Dermis blood vessel endothelial cell (primary cell): ENCODE measurements at regions not wholly inside any gene's neighbourhood (a gene's known extent, or its start where the extent isn't known, plus 50 kb on each side); places are given as distances from the start of the nearest gene placed in this dataset.

ENCODE experiments used
- DNase-seq: peaks from one replicate; pipeline ENCODE4 v3.0.0; 2010

DNA sequence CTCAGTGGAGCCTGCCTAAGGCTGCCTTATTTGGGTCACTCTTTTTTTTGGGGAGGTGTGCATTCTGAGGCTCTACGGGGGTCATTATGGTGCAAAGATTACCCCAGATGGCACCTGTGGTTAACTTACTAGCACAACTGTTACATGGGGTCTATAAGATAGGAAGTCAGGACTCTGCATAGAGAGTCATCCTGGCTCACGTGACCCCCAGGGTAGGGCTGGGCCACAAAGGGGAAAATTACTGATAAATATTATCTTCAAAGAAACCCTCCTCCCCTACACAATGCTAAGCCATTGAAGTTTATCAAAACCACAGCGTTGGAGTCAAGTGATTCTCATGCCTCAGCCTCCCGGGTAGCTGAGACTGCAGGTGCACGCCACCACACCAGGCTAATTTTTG, 397.1 kb downstream of the MN1 start:
- no peak for DNase-seq

GRCh38 chr22:27405672-27406388, 395.7 kb downstream of the MN1 start:
- peak; percentile 80 for DNase-seq

- DNase-seq = peak; percentile 22
These were observed 395.1 kb downstream of the MN1 start for GRCh38 chr22:27406389-27406861.

DNA sequence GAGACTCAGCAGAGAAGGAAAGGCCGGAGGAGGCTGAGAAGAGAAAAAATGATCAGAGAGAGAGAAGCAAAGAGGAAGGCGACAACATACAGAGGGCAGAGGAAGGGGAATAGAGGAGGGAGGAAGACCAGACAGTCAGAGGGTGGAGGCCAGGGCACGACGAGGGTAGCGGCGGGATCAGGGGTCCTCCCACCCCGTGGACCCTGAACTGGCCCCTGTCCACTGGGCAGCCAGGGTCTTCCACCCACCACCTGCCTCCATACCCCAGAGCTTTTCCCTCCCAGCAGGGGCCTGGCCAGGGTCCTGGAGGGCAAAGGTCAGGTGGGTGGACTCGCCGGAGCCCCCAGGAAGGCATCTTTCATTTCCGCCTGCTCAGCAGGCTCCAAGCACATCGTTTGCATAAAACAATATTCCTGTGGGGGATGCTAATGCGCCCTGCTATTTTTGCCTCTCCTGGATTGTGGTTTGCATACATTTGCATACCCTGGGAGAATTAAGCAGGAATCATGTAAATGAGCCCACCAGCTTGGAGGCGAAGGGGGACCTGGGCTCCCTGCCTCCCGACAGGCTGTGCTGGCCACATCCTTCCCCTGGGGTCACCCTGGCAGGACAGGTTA, 394.1 kb downstream of the MN1 start:
- no peak for DNase-seq

GRCh38 chr22:27408068-27408467, 393.5 kb downstream of the MN1 start:
- no peak for DNase-seq

DNA sequence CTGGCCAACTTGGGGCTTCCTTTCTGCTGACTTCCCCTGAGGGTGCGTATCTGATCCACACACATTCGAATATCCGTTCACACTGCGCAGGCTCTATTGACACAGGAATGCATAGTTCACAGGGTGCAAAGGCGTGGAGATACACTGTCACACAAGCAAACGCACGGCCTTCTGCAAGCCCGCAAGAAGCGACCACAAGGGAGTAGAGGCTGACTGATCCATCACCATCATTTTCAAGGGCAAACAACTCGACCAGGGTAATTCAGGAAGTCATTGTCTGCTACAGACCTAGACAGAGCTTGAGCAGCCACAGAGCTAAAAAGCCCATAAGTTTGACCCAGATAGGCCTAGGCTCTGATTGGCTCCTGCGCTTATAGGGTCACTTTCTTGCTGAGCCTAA, 392.3 kb downstream of the MN1 start:
- DNase-seq = no peak

- no peak for DNase-seq
These were observed 388.6 kb downstream of the MN1 start for GRCh38 chr22:27412866-27413445.

GRCh38 chr22:27413702-27414101, 387.9 kb downstream of the MN1 start:
- no peak for DNase-seq

DNA sequence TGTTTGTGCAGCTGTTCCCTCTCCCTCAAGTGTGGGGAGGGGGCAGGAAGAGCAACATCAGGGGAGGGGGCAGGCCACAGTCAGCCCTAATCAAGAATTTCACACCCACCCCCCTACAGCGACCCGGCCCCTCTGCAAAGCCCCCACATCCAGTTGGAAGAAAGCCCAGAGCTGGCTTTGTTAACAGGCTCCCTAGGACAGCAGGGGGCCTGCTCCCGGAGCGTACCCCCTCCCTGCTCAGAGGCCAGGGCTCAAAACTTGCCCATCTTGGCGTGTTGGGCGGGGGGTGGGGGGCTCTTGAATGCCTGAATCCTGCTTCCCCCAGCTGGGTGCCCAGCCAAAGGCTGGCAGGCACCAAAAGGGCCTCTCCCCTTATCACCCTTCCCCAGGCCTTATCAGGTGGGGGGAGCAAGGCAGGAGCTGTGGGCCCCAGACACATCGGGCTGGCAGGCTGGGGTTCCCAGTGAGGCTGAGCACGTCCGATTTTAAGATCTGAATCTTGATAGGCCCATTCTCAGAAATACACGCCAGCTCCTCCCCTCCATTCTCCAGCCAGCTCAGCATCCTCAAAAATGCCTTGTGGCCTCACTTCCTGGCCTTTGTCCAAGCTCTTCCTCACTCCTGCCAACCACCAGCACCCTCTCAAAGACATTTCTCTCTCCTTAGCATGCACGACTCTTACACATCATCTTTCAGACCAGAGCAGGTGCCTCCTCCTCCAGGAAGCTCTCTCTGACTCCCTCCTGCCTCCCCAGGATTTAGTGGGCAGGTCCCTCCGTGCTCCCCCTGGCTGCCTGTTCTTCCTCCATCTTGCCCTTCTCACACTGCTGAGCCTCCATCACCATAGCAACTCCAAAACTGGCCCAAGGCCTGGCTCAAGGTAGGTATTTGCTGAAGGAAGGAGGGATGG, 384.8 kb downstream of the MN1 start:
- peak; percentile 74 for DNase-seq

DNA sequence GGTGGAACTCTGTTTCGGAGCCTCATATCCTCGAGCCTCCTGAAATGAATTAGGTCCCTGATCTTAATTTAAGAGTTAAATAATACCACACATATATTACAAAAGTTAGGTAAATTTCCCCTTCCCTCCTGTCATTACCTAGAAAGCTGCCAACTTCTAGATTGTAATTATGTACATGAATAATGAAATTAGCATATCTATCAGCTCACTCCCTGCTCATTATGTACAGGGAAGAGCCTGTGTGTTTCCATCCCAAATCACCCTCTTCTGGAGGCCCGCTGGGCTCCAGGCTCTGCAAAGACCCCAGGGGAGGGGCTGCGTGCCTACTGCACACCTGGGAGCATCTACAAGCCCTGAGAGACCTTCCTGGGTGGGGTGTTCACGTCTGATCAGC, 384.1 kb downstream of the MN1 start:
- DNase-seq = no peak

DNA sequence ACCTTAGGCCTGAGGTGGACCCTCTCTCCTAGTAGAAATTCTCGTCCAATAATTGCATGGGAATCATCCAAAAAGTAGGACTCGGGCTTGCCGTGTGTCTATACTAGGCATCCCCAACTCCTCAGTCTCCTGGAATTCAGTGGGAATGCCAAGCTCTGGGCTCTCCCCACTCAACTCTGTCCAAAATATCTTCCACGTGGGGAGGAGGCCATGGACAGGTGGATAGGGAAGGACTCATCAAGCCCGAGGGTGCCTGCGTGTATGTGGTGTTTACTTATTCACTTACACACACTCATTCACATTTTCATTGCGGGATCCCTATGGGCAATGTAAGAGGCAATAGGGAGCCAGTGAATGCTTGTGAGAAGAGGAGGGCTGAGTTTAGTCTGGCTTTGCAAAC, 383.3 kb downstream of the MN1 start:
- no peak for DNase-seq

DNA sequence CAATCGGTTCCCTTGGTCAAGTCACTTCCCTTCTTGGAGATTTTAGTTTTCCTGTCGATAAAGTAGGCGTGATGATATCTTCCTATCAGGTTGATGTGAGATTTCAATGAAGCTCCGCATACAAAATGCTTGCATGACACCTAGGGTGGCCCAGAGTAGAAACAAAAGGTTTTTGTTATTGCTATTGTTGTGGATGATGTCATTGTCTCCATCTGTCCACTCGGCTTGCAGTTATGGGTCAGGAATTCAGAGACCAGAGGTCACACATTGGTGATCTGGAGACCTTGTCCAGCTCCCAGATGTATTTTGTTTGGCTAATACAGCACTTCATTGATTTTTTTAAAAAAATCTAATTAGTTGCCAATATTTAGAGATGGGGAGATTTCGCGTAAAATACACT, 382.1 kb downstream of the MN1 start:
- peak; percentile 87 for DNase-seq

- DNase-seq = peak; percentile 42
These were observed 381.2 kb downstream of the MN1 start for GRCh38 chr22:27420195-27420816.

GRCh38 chr22:27420817-27421361, 380.7 kb downstream of the MN1 start:
- peak; percentile 97 for DNase-seq

- DNase-seq = no peak
These were observed 379.1 kb downstream of the MN1 start for GRCh38 chr22:27422442-27422841.

DNA sequence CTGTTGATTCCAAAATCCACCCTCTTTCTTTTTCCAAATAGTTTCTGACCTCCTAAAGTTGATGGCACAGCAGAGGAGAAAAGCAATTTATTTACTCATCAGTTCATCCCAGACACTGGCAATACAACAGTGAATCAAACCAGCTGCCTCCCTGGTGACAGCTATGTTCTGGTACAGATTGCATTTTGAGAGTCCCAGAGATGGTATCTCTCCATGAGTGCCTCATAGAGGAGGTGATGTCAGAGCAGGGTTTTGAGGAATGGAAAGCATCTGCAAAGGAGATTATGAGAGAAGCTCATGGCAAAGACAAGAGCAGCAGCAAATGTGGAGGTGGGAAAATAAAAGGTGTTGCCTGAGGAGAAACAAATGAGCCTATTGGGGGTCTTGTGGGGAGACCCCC, 377.2 kb downstream of the MN1 start:
- no peak for DNase-seq

- no peak for DNase-seq
These were observed 372.1 kb downstream of the MN1 start for GRCh38 chr22:27429476-27429875.

DNA sequence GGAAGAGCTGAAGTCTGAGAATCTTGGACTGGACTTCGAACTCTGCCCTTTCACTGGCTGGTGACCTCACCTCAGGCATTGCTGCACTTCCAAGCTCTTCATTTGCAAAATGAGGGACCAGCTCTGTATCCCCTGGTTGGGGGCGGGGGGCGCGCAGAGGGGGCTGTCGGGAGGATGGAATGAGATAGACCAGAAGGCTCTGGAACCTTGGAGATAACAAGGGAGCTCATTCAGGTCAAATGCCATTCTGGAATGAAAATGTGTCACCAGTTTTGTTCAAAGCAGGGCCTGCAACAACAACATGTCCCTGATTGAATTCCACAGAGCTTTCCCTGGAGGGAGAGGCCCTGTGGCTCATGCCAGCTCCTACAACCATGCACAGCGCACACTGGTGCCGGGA, 370.5 kb downstream of the MN1 start:
- no peak for DNase-seq

DNA sequence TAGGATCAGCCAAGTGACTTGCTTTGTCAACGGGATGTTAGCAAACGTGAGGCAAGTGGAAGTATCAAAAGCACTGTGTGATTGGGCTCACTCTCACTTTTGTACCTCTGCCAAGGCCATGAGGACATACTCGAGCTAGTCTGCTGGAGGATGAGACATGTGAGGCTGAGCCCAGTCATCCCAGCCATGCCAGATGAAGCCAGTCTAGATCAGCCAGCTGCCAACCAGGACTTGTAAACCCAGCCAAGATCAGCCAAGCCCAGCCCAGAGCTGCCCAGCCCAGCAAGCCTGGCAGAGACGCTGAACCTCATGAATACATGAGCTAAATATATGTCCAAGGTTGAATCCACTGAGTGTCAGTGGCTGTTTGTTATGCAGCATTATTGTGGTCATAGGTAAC, 369.7 kb downstream of the MN1 start:
- DNase-seq = no peak

- DNase-seq = no peak
These were observed 368.5 kb downstream of the MN1 start for GRCh38 chr22:27433099-27433498.

DNA sequence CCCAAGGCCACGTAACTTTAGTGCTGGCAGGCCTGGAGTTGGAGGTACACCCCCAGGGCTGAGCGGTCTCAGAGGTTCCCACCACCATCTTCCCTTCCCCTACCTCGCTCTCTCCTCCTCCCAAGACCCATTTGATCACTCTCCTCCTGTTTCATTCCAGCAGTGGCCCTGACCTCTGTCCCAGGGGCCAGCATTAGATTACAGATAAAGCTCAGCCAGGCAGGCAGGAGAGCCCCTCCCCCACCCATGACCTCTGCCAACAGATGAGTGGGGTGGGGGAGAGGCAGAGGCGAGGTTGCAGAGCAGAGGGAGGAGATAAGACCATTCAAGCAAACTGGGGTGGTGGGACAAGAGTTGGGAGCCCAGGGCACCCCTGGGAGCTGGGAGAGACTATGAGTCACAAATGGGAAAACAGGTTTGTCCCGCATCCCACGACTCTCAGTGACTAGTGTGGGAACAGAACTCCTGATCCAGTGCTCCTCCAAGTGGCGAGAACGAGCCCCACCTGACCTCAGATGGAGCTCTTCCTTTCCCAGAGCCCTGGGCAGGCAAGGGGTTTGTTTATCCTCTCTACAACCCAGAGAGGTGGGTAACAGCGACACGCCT, 367.9 kb downstream of the MN1 start:
- DNase-seq = peak; percentile 25

DNA sequence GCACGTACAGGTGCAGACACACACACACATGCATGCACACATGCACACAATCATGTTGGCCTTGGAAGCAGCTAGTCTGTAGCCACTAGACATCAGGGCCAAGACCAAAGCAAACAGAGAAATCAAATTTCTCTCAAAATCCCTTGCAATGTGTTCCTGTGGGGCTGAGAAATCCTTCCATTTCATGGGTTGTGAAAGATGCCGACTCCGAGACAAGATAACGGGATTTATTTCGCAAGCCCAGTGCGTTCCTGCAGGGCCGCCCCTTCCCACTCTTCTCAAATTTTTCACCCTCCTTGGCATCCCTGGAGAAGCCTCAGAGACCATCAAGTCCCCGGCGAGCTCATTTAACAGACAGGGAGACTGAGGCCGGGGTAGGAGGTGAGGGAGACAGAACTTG, 366.7 kb downstream of the MN1 start:
- DNase-seq = no peak
